HuH-7.5 (cell line): ENCODE measurements at regions not wholly inside any gene's neighbourhood (a gene's known extent, or its start where the extent isn't known, plus 50 kb on each side); places are given as distances from the start of the nearest gene placed in this dataset.
"Not testable (repeated sequence)": the region's sequence is repeated elsewhere in the genome, so short reads cannot be mapped to it uniquely, and the experiment has no call there.

Experiments used
- DNase-seq: peaks from one replicate; pipeline ENCODE4 v3.0.0; 2011; ENCODE audit warnings: low spot score

DNA sequence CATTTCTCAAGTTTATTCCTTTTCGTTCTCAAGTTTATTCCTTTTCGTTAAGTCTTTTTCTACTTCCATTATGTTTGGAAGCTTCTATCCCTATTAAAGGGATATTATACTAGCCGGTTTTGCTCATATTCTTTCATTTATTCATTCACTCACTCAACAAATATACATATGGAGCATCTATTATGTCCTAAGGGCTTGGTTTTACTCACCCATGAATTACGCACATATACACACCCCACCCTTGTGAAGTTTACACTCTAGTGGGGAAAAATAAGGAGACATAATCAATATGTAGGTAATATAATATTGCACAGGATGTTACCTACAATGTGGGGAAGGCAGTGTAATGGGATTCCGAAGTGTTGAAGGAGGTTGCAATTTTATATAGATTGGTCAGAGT lies 90.5 kb downstream of the ACTL7B start:
- DNase-seq = no peak

DNA sequence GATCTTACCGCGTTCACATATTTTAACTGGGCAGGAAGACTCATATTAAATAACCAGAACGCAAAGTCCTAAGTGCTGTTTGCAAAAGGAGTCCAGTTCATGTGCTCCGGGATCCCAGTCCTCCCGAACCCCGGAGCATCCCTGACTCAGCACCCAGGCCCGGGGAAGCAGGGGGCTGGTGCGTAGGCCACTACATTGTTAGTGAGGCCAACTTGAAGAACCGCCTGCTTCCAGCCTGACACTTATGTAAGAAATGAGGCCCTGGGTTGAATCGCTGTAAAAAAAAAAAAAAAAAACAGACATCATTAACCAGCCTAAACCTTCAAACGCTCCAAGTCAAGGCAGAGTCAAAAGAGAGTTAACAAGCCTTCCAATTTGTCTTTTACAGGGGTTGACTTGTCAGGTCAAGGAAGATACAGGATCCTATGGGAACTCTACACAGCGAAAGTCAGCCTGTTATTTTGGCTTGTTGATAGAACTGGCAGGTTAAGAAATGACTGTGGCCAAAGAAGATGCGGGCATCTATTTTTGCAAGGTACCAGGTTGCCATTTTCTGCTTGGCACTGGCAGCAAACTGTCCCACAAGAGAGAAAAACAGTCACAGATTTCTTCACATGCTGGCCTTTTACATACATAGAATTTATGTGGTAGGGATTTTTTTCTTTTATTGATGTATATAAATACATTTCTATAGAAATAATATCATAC lies 93.3 kb downstream of the ACTL7B start:
- DNase-seq = no peak

DNA sequence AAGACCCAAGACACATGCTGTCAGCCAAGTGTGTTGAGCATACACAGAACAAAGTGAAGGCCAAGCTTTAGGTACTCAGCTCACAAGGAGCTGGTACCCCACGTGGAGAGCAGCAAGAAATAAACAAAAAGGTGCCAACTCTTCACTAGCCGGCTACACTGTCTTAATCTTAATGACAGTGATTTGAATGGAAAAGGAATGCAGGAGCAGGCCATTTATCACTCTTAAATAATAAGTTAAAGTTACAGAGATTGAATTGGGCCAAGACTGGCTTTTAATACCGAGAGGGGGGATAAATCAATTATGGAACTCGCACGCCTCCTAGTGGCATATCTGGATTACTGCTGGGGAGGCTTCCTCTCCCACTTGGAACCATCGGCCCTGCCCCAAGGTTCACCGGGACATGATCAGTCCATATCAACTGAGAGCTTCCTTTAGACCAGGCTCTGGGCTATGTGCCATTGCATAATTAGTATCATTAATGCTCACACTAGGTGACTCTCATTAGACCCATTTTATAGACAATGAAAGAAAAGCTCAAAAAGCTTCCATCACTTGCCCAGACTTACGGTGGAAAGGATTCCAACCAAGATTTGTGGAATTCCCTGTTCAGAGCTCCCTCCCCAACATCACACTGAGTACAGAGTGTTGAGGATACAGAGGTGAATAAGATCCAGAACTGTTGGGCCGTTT lies 94.0 kb downstream of the ACTL7B start:
- DNase-seq = peak; percentile 45

DNA sequence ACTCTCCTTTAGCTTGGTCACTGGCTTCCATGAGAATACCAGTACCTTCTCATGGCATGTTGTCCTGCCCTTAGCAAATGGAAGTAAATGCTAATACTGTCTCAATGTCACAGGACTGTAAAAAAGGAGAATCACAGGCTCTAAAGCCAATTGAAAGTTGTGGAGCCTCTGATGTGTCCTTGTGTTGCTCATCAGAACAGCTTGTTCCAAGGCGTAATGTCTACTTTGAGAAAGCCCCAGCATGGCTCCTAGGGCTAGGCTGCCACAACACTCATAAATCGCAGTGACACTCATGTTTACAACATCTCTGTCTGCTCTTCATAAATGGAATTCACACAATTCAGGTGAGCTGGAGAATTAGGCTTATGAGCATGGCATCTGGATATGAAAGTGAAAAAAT lies 94.9 kb downstream of the ACTL7B start:
- no peak for DNase-seq

DNA sequence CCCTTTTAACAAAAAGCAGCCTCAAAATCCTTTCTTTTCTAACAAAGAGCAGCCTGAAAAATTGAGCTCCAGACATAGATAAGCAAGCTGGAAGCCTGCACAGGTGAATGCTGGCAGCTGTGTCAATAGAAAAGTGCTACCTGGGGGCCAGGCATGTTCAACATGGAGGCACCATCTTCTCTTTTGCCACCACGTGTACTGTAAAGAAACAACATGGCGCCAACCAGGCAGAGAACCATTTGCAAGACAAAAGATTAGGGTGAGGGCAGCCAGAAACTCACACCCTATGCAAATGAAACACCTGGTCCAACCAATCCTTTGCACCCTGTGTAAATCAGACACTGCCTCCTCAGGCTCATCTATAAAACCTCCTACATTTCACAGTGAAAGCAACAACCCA lies 96.0 kb downstream of the ACTL7B start:
- no peak for DNase-seq

DNA sequence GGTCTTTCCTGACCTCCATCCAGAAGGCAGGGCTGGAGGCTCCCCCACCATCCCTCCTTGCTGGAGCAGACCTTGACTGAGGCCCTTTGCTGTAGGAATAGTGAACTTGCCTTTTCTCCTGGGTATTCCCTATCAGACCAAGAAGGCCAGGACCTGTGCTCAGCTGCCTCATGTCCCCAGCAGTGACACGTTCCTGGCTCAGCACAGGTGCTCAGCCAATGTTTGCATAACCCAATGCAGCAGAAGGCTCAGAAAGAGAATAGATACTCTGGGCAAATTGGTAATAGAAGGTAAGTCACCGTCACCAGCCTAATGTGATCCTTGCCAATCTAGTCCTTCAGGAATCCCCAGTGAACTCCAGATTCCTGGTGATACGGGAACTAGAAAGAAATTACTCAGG lies 96.4 kb downstream of the ACTL7B start:
- DNase-seq = no peak

DNA sequence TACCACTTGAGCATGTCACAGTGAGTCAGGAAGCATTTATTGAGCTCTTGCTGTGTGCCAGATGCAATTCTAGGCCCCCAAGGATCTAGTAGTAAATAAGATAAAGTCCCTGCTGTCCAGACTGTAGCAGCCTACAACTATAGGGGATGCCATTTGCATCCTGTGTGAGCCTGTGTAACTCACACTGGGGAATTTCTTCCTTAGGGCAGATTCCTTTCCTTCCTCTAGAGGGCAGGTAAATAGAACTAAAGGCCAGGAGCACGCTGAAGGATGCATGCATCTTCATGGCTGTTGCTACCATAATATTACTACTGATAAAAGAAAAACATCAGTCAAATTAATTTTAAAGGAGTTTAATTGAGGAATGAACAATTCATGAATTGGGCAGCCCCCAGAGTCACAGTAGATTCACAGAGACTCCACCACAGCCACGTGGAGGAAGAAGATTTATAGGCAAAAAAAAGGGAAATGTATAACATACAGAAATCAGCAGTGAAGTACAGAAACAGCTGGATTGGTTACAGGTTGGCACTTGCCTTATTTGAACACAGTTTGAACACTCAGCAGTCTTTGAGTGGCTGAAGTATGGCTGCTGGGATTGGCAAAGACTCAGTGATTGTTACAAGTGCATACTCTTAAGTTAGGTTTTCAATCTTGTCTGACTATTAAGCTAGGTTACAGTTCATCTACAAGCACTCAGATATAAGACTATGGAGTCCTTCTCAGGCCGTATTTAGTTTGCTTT lies 98.9 kb downstream of the ACTL7B start:
- DNase-seq = no peak

DNA sequence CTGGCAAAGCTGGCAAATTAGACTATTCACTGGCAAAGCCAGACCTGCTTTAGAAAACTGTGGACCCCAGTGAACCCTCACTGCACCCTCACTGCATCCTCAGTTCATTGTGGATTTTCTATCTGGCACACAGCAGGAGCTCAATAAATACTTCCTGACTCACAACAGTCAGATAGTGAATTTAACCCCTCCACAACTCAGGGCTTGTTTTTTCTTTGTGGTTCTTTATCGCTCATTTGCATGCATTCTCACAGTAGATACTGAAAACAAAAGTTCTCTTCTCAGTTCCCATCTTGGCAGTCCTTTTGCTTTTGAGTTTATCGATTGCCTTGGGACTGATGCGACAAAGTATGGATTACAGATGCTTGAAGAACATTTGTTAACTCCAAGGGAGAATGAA lies 99.8 kb downstream of the ACTL7B start:
- DNase-seq = no peak

DNA sequence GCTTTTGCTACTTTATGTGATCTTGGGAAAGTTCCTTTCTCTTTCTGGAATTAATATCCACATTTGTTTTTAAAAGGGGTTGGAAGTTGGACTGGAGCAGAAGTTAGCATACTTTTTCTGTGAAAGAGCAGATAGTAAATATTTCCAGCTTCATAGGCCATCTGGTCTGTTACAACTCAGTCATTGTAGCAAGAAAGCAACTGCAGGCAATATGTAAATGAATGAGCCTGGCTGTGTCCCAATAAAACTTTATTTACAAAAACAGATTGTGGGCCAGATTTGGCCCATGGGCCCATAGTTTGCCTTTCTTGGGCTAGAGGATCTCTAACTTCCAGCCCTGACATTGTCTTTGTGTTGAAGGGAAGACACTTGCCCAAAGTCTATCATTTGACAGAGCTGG lies 104.4 kb downstream of the ACTL7B start:
- DNase-seq = no peak

DNA sequence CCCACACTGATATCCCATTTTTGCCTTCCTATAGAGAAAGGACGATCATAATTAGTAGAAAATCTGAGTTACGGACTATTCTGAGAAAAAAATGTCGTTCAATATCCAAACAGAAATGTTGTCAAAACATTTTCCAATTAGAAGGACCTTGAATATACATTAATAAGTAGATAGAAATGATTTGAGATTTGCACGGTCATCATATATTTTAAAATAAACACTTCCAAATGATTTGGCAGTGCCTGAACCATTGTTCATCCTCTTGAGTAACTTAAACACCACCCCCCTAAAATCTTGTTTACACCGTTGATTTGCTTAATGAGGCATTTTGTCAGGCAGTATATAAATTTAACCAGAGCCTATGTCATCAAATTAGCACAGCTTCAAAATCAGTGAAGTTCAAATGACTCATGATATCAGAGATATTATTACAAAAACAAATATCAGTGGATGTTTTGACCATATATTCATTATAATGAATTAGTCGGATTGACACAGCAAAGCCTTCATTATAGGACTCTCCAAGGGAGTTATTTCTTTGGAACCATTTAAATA lies 105.0 kb downstream of the ACTL7B start:
- no peak for DNase-seq

DNA sequence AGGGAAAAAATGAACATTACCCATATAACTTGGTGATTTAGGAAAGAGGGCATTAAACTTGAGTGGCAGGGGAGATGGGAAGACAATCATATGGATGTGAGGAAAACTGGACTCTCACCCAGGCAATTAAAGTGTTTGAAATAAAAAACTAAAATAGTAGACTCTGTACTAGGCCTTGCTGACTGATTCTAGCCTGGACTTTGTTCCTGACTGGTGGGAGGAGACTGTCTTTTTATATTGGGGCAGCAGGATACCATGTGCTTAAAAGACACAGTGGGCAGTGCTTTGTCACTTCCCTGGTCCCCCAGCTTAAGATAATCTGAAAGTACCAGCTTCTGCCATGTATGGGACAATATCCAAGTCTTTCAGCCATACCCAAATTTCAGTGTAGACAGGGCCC lies 107.0 kb downstream of the ACTL7B start:
- DNase-seq = no peak

DNA sequence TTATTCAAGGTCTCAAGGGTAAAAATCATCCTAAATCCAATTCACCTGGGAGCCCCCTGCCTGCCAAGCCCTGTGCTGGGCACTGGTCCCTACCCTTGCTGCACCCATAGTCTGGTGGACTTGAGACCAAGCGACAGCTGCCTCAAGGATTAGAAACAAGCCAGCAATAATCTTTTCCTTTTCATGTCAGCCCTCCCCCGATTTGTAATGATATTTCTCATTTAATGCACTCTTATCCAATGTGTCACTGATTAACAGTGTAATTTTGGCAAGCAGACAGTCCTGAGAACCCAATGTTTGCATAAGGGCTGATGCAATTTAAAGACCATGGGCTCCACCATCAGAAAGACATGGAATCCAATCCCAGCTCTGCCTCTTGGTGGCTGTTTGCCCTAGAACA lies 108.9 kb downstream of the ACTL7B start:
- DNase-seq = no peak

DNA sequence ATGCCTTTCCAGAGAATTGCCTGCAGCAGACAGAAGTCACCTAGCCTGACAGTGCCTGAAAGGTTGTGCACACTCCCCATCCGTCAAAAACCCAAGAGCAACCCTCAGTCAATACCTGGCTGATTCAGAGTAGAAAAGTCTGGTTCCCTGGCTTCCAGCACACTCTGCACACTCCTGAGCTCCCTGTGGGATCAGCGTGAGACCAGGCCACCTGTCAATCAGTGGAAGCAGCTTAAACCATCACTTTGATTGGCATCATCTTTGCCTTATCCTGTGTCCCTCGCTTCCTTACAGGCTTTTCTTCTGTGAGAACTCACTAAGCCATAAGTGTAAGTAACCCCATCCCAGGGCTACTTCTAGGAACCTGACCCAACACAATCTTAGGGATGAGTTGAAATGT lies 109.8 kb downstream of the ACTL7B start:
- DNase-seq = no peak

DNA sequence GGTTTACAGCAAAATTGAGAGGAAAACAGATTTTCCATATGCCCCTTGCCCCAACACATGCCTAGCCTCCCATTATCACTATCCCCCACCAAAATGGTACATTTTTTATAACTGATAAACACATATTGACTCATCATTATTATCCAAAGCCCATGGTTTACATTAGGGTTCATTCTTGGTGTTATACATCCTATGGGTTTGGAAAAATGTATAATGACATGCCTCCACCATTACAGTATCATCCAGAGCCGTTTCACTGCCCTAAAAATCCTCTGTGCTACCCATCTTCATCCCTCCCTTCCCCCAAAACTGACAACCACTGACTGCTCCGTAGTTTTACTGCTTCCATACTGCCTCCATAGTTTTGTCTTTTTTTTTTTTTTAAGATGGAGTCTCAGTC lies 111.1 kb downstream of the ACTL7B start:
- DNase-seq = no peak

DNA sequence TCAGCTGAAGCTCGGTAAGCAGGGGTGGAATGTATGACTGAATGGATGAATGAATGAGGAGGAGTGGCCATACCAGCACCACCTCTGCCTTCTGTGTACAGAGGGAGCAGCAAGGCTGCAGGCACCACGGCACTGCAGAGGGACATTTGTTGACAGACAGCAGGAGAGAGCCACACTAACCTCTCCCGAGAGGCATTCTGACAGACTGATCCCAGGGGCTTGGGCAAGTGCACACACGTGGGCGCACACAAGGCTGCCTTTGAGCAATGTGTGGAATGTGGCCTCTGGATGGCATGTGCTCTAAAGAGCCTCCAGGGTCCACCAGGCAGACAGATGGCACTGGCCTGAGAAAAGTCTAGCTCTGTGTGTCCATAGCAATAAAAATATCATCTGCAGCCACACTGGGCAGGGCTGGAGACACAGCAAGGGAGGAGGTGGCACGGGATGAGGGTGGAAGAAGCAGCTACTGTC lies 111.8 kb downstream of the ACTL7B start:
- peak; percentile 15 for DNase-seq

DNA sequence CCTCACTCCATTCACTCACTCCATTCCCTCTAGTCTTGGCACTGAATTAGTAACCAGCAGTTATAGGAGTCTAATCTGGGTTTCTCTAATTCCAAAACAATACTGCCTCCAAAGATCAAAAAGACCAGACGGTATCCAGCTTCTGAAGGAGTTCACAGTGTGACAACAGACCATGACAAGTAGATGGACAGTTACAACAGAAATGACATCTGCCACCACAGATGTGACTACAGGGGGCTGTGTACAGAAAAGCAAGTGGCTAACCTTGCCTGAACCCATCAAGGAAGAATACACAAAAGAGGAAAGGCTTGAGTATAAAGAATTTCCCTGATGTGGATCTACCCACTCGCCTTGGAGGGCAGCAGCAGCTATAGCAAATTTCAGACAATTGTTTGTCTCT lies 112.4 kb downstream of the ACTL7B start:
- no peak for DNase-seq

DNA sequence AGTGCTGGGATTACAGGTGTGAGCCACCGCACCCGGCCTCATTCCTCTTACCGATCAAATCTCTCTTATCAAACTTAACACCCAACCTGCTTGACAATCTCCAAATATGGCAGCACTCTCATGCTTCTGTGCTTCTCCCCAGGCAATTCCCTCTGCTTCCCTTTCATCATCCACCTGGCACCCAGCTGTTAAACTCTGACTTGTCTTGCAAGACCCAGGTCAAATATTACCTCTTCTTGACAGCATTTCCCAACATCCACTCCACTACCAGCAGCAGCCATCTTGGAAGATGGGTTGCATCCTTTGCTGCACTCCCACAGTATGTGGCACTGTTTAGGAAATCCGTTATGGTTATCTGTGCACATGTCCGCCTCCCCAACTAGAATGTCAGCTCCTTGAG lies 113.6 kb downstream of the ACTL7B start:
- DNase-seq = no peak

DNA sequence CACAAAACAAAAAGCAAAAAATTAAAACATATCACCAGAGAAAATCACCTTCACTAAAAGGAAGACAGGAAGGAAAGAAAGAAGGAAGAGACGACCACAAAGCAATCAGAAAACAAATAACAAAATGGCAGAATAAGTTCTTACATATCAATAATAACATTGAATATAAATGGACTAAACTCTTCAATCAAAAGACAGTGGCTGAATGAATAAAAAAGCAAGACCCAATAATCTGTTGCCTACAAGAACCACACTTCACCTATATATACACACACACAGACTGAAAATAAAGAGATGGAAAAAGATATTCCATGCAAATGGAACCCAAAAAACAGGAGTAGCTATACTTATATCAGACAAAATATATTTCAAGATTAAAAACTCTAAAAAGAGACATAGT lies 124.5 kb downstream of the ACTL7B start:
- DNase-seq = not testable (repeated sequence)

DNA sequence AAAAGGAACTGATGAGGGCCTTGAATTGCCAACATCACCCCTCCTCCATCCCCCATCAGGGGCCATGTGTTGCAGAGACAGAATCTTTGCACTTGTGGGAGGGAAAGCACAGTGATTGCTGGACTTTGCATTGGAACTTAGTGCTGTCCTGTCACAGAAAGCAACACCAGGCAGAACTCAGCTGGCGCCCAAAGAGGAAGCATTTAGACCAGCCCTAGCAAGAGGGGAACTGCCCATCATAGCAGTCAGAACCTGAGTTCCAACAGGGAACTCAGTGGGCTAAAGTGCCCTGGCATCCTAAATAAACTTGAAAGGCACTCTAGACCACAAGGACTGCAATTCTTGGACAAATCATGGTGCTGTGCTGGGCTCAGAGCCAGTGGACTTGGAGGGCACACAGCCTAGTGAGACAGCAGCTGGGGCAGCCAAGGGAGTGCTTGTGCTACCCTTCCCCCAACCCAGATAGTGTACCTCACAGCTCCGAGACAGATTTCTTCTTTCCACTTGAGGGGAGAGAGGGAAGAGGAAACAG lies 128.1 kb downstream of the ACTL7B start:
- no peak for DNase-seq

DNA sequence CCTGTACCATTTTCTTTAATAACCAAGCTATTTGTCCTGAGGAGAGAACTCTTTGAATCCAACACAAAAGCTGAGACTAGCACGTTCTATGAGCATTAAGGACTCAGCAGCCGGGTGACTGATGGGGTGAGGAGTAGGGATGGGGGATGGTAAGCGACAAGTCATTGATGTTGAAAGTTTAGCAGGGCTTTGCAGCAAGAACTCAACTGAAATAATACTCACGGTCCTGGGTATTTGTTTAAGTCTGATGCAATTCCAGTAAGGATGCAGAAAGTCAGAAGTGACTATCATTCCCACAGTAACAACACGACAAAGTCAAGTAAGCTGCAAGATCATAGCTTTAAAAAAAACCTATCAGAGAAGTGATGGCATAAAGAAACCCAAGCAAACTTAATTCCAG lies 131.1 kb downstream of the ACTL7B start:
- no peak for DNase-seq

DNA sequence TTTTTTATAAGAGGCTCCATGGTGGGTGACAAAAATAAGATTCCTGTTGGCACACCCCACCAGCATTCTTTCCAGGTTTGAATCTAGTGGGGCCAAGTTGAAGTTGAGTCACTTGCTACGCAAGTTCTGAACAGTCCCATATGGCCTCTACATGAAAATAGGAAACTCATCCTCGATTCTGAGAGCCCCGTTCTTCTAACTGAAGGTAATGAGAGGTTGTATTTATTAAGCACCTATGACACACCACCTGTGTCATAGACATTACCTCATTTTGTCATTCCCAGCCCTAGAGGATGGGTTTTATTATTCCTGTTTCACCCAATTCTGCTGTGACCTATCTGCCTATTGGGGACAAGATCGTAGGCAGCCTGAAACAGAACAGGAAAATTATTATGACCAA lies 131.7 kb downstream of the ACTL7B start:
- no peak for DNase-seq

DNA sequence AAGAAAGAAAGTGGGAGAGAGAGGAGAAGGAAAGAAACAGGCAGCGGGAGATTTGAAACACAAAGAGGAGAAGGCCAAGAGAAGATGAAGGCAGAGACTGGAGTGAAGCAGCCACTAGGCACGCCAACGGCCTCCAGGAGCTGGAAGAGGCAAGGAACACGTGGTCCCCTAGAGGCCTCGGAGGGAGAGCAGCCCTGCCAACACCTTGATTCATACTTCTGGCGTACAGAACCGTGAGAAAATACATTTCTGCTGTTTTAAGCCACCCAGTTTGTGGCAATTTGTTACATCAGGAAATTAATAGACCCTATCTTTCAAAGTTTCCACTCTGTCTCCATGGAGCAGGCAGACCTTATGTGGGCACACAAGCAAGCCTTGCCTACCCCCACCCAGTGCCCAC lies 133.4 kb downstream of the ACTL7B start:
- no peak for DNase-seq

DNA sequence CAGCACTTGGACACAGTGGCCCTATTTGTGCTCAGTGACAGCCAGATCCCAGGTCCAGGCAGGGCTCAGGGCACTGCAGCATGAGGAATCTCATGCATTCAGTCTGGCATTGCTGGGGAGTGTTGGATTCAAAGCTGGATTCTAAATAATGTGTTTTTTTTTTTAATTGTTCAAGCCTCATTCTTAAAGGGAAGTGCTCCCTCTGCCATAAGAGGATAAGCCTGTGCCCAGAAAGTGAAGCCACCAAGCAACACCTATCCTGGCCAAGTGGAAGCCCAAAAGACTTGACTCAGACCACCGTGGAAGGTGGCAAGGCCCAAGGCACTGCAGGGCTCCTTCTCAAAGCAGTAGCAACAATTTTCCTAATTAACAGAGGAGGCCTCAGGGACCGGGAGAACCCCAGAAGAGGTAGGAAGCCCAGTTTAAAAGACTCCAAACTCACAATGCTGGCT lies 135.6 kb downstream of the ACTL7B start:
- DNase-seq = no peak
